ENCODE measurements at regions not wholly inside any gene's neighbourhood (a gene's known extent, or its start where the extent isn't known, plus 50 kb on each side); places are given as distances from the start of the nearest gene placed in this dataset.

DNA sequence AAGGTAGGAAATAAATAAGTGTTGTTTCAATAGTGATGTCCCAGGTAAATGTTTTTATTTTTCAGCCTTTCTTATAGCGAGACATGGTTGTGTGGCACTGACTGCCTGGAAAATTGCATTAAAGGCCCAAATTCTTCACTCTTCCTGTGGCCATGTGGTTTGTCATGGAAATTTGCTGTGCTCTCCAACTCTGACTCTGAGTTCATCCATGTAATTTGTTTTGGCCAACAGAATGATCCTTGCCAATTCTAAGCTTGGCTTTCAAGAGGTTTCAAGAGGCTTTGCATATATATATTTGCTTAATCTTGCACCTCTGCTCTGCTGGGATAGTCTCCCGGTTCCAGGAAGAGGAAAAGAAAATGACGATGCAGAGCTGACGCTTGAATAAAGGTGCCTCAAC is 107.5 kb upstream of the ARHGEF26 start:
- DNase-seq (ENCODE audit: insufficient read length, low spot score) (no peak), FAIRE-seq (no peak)
- no peak for TF ChIP-seq CTCF (IDR thresholded peaks at IDR 0.05; ENCODE audit: insufficient read depth, missing control alignments)

DNA sequence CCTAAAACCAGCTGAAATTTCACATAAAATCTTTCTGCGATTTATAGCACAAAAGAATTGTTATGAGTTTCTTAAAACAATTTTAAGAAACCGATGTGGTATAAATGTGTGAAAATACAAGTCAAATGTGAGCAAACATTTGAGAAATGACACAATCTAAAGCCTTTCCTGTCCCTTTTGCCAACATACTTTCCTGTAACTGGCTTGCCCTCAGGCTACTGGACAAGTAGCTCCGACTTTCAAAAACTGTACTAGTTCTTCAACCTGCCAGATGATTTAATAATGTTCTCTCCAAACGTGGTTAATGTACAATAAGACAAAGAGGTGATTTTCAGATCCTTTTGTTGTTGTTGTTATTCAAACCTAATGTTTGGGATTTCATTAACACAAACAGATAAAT is 105.9 kb upstream of the ARHGEF26 start:
- DNase-seq (ENCODE audit: insufficient read length, low spot score) (no peak), FAIRE-seq (no peak)
- no peak for TF ChIP-seq CTCF (IDR thresholded peaks at IDR 0.05; ENCODE audit: insufficient read depth, missing control alignments)

- peak; percentile 54 for TF ChIP-seq CTCF (IDR thresholded peaks at IDR 0.05; ENCODE audit: insufficient read depth, missing control alignments)
- no peak for DNase-seq (ENCODE audit: insufficient read length, low spot score)
- no peak for FAIRE-seq
These were observed 103.0 kb upstream of the ARHGEF26 start for GRCh38 chr3:154018100-154018696.

- FAIRE-seq (no peak), DNase-seq (ENCODE audit: insufficient read length, low spot score) (no peak)
- TF ChIP-seq CTCF (IDR thresholded peaks at IDR 0.05; ENCODE audit: insufficient read depth, missing control alignments) = no peak
These were observed 98.6 kb upstream of the ARHGEF26 start for GRCh38 chr3:154022606-154023005.

DNA sequence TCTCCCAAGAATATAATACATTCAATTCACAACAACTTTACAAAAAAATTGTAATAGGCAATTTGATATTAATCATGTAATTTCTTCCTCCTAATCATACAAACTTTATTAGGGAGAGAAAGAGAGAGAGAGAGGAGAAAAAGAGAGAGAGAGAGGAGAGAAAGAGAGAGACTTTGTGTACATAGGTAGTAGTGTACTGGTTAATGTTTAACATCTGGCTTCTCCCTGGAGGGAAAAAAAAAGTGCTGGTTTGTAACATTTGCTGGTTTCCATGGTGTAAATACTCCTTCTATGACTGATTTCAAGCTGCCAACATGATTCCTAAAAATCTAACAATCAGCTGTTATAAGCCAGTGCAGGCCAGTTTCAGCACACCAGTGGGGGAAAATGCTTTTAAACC is 98.0 kb upstream of the ARHGEF26 start:
- no peak for TF ChIP-seq CTCF (IDR thresholded peaks at IDR 0.05; ENCODE audit: insufficient read depth, missing control alignments)
- FAIRE-seq = no peak

GRCh38 chr3:154025007-154025406 is 96.2 kb upstream of the ARHGEF26 start:
- FAIRE-seq (no peak), DNase-seq (ENCODE audit: insufficient read length, low spot score) (no peak)
- no peak for TF ChIP-seq CTCF (IDR thresholded peaks at IDR 0.05; ENCODE audit: insufficient read depth, missing control alignments)

More for the DNA sequence above, 98.0 kb upstream of the ARHGEF26 start:
- no peak for DNase-seq (ENCODE audit: insufficient read length, low spot score)

GRCh38 chr3:154029926-154030325 is 91.3 kb upstream of the ARHGEF26 start:
- no peak for TF ChIP-seq CTCF (IDR thresholded peaks at IDR 0.05; ENCODE audit: insufficient read depth, missing control alignments)
- no peak for FAIRE-seq
- no peak for DNase-seq (ENCODE audit: insufficient read length, low spot score)

Data from D721Med (cell line).